GM18867 (cell line): ENCODE measurements at regions not wholly inside any gene's neighbourhood (a gene's known extent, or its start where the extent isn't known, plus 50 kb on each side); places are given as distances from the start of the nearest gene placed in this dataset.
"Not testable (repeated sequence)": the region's sequence is repeated elsewhere in the genome, so short reads cannot be mapped to it uniquely, and the experiment has no call there.

Experiments
- ATAC-seq: cut with Tn5 transposase; IDR thresholded peaks from one replicate; pipeline ENCODE4 v1.9.1; 2021; ENCODE audit warnings: mild to moderate bottlenecking, moderate library complexity; ENCODE audit not compliant: unreplicated experiment

- ATAC-seq, result no peak
These were observed 80.3 kb upstream of the RFLNA start for GRCh38 chr12:124214574-124214973.

GRCh38 chr12:124216966-124217365 is 77.9 kb upstream of the RFLNA start:
- ATAC-seq, result no peak

- no peak for ATAC-seq
These were observed 77.2 kb upstream of the RFLNA start for GRCh38 chr12:124217508-124218242.

DNA sequence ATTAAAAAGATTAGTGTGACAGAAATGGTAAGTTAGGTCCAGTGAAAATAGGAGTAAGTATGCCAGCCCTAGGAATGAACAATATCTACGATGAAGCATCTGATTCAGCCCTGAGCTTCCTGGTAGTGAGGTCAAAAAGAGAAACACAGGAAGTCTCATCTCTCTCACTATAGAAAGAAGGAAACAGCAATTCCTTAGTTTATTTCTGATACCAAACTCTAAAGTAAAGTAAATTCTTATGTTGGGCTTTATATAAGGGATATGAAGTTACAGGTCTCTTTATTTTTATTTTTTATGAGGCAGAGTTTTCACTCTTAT is 76.7 kb upstream of the RFLNA start:
- no peak for ATAC-seq

GRCh38 chr12:124218650-124219049 is 76.2 kb upstream of the RFLNA start:
- not testable (repeated sequence) for ATAC-seq

- ATAC-seq, result no peak
These were observed 72.3 kb upstream of the RFLNA start for GRCh38 chr12:124222368-124223245.

- ATAC-seq, result not testable (repeated sequence)
These were observed 71.2 kb upstream of the RFLNA start for GRCh38 chr12:124223733-124224138.

- no peak for ATAC-seq
These were observed 70.3 kb upstream of the RFLNA start for GRCh38 chr12:124224535-124225110.

GRCh38 chr12:124225730-124226129 is 69.2 kb upstream of the RFLNA start:
- no peak for ATAC-seq

- no peak for ATAC-seq
These were observed 66.8 kb upstream of the RFLNA start for GRCh38 chr12:124227951-124228711.

GRCh38 chr12:124229520-124229919 is 65.4 kb upstream of the RFLNA start:
- no peak for ATAC-seq

- no peak for ATAC-seq
These were observed 64.7 kb upstream of the RFLNA start for GRCh38 chr12:124230117-124230757.

DNA sequence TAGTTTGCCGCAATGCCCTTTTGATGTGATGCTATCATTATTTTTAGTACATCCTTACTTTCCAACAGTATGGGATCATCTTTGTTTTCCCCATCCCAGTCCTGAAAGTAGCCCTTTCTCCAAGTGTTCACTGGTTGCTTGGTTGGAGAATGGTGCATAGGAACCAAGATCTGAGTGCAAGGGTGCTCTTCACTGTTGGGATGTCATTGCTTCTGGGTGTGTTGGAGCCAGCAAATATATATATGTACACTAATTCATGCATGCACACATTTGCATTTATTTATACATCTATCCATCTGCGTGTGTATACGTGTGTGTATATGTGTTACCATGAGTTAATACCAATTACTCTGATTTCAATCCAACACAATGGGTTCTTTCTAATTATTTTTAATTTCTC is 64.1 kb upstream of the RFLNA start:
- no peak for ATAC-seq

GRCh38 chr12:124231980-124232653 is 62.8 kb upstream of the RFLNA start:
- ATAC-seq, result no peak

GRCh38 chr12:124232654-124232987 is 62.3 kb upstream of the RFLNA start:
- no peak for ATAC-seq

- no peak for ATAC-seq
These were observed 61.7 kb upstream of the RFLNA start for GRCh38 chr12:124233041-124233796.

- no peak for ATAC-seq
These were observed 60.9 kb upstream of the RFLNA start for GRCh38 chr12:124233846-124234640.

DNA sequence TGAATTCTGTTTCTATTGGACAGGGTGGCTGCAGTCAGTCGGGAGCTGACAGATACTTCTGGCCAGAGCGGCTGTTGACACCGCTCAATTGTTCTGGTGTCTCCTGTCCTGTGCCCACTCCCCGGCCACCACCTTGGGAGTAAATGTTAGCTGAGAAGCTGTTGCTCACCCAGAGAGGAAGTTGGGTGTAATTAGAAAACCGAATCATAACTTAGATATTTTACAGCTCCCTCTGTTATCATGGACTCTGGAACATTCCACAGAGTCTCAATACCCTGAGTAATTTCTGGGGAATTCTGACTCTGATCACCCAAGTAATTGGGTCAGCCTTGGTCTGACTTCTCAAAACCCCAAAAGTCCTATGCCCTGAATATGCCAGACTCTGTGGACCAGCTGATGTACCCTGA is 58.3 kb upstream of the RFLNA start:
- ATAC-seq, result no peak

DNA sequence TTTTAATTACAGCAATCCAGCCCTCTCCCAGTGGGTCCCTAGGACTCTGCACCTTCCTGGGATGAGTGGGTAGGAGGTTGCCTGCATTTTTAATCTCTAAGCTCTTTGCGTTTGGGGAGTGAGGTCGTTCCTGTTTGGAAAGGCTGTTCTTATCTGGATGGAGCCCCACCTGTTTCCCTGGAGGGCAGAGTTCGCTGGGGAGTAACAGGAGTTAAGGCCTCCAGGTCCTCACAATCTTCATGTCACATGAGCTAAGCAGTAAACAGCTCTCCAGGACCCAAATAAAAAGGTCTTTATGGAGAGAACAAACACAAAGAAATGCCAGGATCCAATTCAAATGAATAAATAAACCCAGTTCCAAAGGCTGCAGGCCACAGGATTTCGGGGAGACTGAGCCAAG is 56.0 kb upstream of the RFLNA start:
- ATAC-seq, result no peak
